Heart right ventricle (tissue), 16 donors: ENCODE measurements at regions not wholly inside any gene's neighbourhood (a gene's known extent, or its start where the extent isn't known, plus 50 kb on each side); places are given as distances from the start of the nearest gene placed in this dataset.

ENCODE experiments used
- ATAC-seq, 8 donors: fragments of 200-7000 bp; cut with Tn5 transposase; one replicate each; pipeline ENCODE4 v1.9.1; 2020; ENCODE audit warnings: mild to moderate bottlenecking in 8 of 8, moderate library complexity in 8 of 8, moderate number of reproducible peaks in 1 of 8
- DNase-seq, 2 donors: peaks; one replicate each; pipeline ENCODE4 v3.0.0-alpha.2; 2020
- H3K27ac ChIP-seq, 10 donors: fragments of 200-600 bp; sonication (generic) in 2 of 10; one replicate each; pipeline versions ENCODE4 v1.5.0 to v1.8.0; 2020 to 2022; ENCODE audit warnings: mild to moderate bottlenecking in 3 of 10
- H3K27me3 ChIP-seq, 7 donors: fragments of 200-600 bp; one replicate each; pipeline ENCODE4 v1.8.0; 2021 to 2022; ENCODE audit warnings: mild to moderate bottlenecking in 2 of 7
- H3K36me3 ChIP-seq, 9 donors: fragments of 200-600 bp; sonication (generic) in 1 of 9; one replicate each; pipeline versions ENCODE4 v1.5.0 to v1.8.0; 2020 to 2022; ENCODE audit warnings: mild to moderate bottlenecking in 2 of 9
- H3K4me1 ChIP-seq, 9 donors: fragments of 200-600 bp; sonication (generic) in 1 of 9; one replicate each; pipeline versions ENCODE4 v1.5.0 to v1.8.0; 2020 to 2022; ENCODE audit warnings: mild to moderate bottlenecking in 4 of 9
- H3K4me3 ChIP-seq, 10 donors: fragments of 200-600 bp; sonication (generic) in 2 of 10; one replicate each; pipeline versions ENCODE4 v1.5.0 to v1.8.0; 2020 to 2022; ENCODE audit warnings: mild to moderate bottlenecking in 7 of 10, moderate library complexity in 2 of 10
- H3K9me3 ChIP-seq, 11 donors: fragments of 200-600 bp in 10 of 11; sonication (generic) in 2 of 11; one replicate each; pipeline versions ENCODE4 v1.5.0 to v1.8.0; 2013 to 2022; ENCODE audit warnings: mild to moderate bottlenecking in 2 of 11, control low read depth in 1 of 11, moderate library complexity in 1 of 11
- WGBS, 2 donors: extraction: QIAGEN DNeasy Blood & Tissue Kit; methylation state at CpG; one replicate each; pipeline ENCODE4 v1.1.7; 2013; ENCODE audit warnings: inconsistent platforms in 1 of 2; 5-methylcytosine and 5-hydroxymethylcytosine counted together
- intact Hi-C, 10 donors: fragments of 100-400 bp; cut with DNase I; formaldehyde crosslinking; loops; one replicate each; pipeline versions ENCODE4 v1.11.1 to v1.14.2; 2022
- TF ChIP-seq, protein P1 (sequence below), 9 donors: fragments of 200-600 bp; sonication (generic) in 2 of 9; IDR thresholded peaks; one replicate each; pipeline versions ENCODE4 v1.5.0 to v1.8.0; 2021 to 2022; ENCODE audit warnings: antibody characterized with exemption in 9 of 9, mild to moderate bottlenecking in 5 of 9, moderate library complexity in 1 of 9
- donor health status: Arrhythmogenic right ventricular cardiomyopathy.
- donor health status: ischemic (EF 13 %, LVEDD 7.1; RV severe dilation, severe dysfunction).
- donor health status: healthy with polysubstance abuse.
- donor health status: DM: no; HTN: yes; CAD: no.
- donor health status: DM: no; HTN: no; CAD: no.
- donor health status: ischemic (EF 25% LVEDD 6.9; RV normal size, moderate dysfunction).
- donor health status: ischemic (EF 25% LVEDD 5.7; RV mildly dilated, moderate dysfunction).
- donor health status: healthy.
- donor health status: DM: yes; HTN: yes; CAD: no.
- donor health status: Ischemic cardiomyopathy.
- donor health status: ischemic (EF 35%, LVEDD 5.7; RV mildly dilated, moderate dysfunction).
- donor health status: nonischemic (EF 11% LVEDD 7.7; RV severe dilation, severe dysfunction).
- donor health status: DM: yes; HTN: yes; CAD: no.
- donor health status: PGD.
- donor health status: ischemic (EF 29% LVEDD 5.4; RV normal size, mild dysfunction).
- donor health status: nonischemic (EF 23%, LVEDD 6.1; RV moderate dilation, normal function).

- Histone ChIP-seq H3K4me1 (no peaks in the 10 kb centered on the region), H3K27me3 (peaks cover 0 to 4% (median 0%) of the 10 kb centered on the region in 7 donors), H3K9me3 (peaks cover 0 to 11% (median 0%) of the 10 kb centered on the region in 11 donors), H3K36me3 (no peaks in the 10 kb centered on the region), H3K4me3 (no peak overlapping the region), H3K27ac (no peak overlapping the region)
- 69 to 78% methylated on average over 4 of the region's 4 CpGs for WGBS, 2 donors
- no peak for ATAC-seq
- TF ChIP-seq, protein P1, sequence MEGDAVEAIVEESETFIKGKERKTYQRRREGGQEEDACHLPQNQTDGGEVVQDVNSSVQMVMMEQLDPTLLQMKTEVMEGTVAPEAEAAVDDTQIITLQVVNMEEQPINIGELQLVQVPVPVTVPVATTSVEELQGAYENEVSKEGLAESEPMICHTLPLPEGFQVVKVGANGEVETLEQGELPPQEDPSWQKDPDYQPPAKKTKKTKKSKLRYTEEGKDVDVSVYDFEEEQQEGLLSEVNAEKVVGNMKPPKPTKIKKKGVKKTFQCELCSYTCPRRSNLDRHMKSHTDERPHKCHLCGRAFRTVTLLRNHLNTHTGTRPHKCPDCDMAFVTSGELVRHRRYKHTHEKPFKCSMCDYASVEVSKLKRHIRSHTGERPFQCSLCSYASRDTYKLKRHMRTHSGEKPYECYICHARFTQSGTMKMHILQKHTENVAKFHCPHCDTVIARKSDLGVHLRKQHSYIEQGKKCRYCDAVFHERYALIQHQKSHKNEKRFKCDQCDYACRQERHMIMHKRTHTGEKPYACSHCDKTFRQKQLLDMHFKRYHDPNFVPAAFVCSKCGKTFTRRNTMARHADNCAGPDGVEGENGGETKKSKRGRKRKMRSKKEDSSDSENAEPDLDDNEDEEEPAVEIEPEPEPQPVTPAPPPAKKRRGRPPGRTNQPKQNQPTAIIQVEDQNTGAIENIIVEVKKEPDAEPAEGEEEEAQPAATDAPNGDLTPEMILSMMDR (IDR thresholded peaks at IDR 0.05) = no peak
- intact Hi-C loops = loop anchor here in 4 of 10 donors (2.0 to 10.0 kb wide), 3 partner anchors 351 to 541 kb away; no protein-coding TSS in a partner anchor
- no peak for DNase-seq
Observed at GRCh38 chr1:199953651-199954050, 73.9 kb upstream of the NR5A2 start.

DNA sequence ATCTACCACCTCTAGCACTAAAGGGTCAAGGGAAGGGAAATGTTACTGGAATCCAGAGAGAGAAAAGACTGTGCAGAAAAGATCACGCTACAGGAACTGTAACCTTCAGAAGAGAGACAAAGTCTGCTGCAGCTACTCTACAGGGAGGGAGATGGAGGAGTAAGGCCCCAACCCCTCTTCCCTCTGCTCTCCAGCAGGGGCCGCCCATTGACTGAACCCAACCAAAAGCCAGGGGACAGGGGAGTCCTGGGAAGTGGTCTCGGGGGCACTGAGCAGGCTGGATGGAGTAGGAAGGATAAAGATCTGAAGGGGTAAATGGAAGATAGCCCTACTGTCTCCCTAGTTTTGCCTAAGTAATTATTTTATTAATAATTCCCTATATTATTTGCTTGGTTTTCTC, 72.8 kb upstream of the NR5A2 start:
- Histone ChIP-seq H3K4me1 (no peaks in the 10 kb centered on the region), H3K36me3 (no peaks in the 10 kb centered on the region), H3K4me3 (no peak overlapping the region), H3K27ac (no peak overlapping the region), H3K27me3 (no peaks in the 10 kb centered on the region), H3K9me3 (peaks cover 0 to 16% (median 0%) of the 10 kb centered on the region in 11 donors)
- WGBS, 2 donors = 22 to 40% methylated on average over 3 of the region's 3 CpGs
- intact Hi-C loops = loop anchor here in 4 of 10 donors (2.0 to 10.0 kb wide), 3 partner anchors 350 to 540 kb away; no protein-coding TSS in a partner anchor
- ATAC-seq (peak in 2 of 8 donors; percentile 56 to 61), DNase-seq (no peak)
- TF ChIP-seq, protein P1 (IDR thresholded peaks at IDR 0.05) = peak; percentile 15 to 58 (median 40)

GRCh38 chr1:199955235-199955634, 72.3 kb upstream of the NR5A2 start:
- intact Hi-C loops = loop anchor here in 4 of 10 donors (2.0 to 10.0 kb wide), 3 partner anchors 350 to 540 kb away; no protein-coding TSS in a partner anchor
- Histone ChIP-seq H3K27ac (no peak overlapping the region), H3K4me3 (no peak overlapping the region), H3K27me3 (no peaks in the 10 kb centered on the region), H3K9me3 (peaks cover 0 to 16% (median 0%) of the 10 kb centered on the region in 11 donors), H3K4me1 (no peaks in the 10 kb centered on the region), H3K36me3 (no peaks in the 10 kb centered on the region)
- ATAC-seq (no peak), DNase-seq (no peak)
- 69 to 73% methylated on average over 4 of the region's 4 CpGs for WGBS, 2 donors
- TF ChIP-seq, protein P1 (IDR thresholded peaks at IDR 0.05) = no peak

GRCh38 chr1:199956005-199956404, 71.5 kb upstream of the NR5A2 start:
- intact Hi-C loops = loop anchor here in 3 of 10 donors (10.0 kb wide), 2 partner anchors 349 to 539 kb away; no protein-coding TSS in a partner anchor
- H3K4me3 ChIP-seq = no peak overlapping the region
- H3K27me3 ChIP-seq = no peaks in the 10 kb centered on the region
- ATAC-seq (no peak), DNase-seq (no peak)
- 70 to 82% methylated on average over 4 of the region's 4 CpGs for whole genome bisulfite sequencing, 2 donors
- H3K4me1 ChIP-seq = no peaks in the 10 kb centered on the region
- no peaks in the 10 kb centered on the region for H3K36me3 ChIP-seq
- peaks cover 0 to 16% (median 0%) of the 10 kb centered on the region in 11 donors for H3K9me3 ChIP-seq
- no peak overlapping the region for H3K27ac ChIP-seq
- TF ChIP-seq, protein P1 (IDR thresholded peaks at IDR 0.05) = no peak
